B cell (primary cell): ENCODE measurements at regions not wholly inside any gene's neighbourhood (a gene's known extent, or its start where the extent isn't known, plus 50 kb on each side); places are given as distances from the start of the nearest gene placed in this dataset.

Source experiments
- ATAC-seq: fragments of 200-7000 bp; cut with Tn5 transposase; one replicate; pipeline ENCODE4 v1.10.0; 2021; ENCODE audit warnings: low read depth, mild to moderate bottlenecking, moderate number of reproducible peaks, moderate library complexity
- CTCF ChIA-PET: fragments of 350-600 bp; sonication (Branson Sonifier 250); formaldehyde crosslinking; loops from one replicate; lab custom pipeline; 2021; ENCODE audit warnings: antibody characterized with exemption, inconsistent platforms; lab: Charles Lee
- POLR2A ChIA-PET: fragments of 350-600 bp; sonication (Branson Sonifier 250); formaldehyde crosslinking; loops from one replicate; lab custom pipeline; 2021; ENCODE audit warnings: antibody characterized with exemption; lab: Charles Lee
- DNase-seq: peaks from one replicate; pipeline ENCODE4 v3.0.0; 2013
- H2AFZ ChIP-seq: 2 replicates; pipeline ENCODE4 v1.6.1; 2012; ENCODE audit warnings: mild to moderate bottlenecking, low read depth, low read length; ENCODE audit not compliant: insufficient read depth, poor library complexity, severe bottlenecking
- H3K27ac ChIP-seq, 2 donors: 1 replicate in 1 of 2; 2 replicates in 1 of 2; pipeline ENCODE4 v1.5.1; 2012 to 2013; ENCODE audit warnings: low read length in 2 of 2, mild to moderate bottlenecking in 2 of 2, moderate library complexity in 1 of 2
- H3K27me3 ChIP-seq, 4 experiments: fragments of 200-600 bp in 1 of 4; sonication (generic) in 1 of 4; replicated peaks in 1 of 4; 1 replicate in 2 of 4; 2 replicates in 2 of 4; pipeline versions ENCODE4 v1.6.1 to v1.7.0; 2013 to 2016; ENCODE audit warnings: low read length in 3 of 4, mild to moderate bottlenecking in 2 of 4, mixed read lengths in 1 of 4, moderate library complexity in 1 of 4; ENCODE audit not compliant: insufficient read depth in 4 of 4, control insufficient read depth in 3 of 4; ENCODE audit errors: control extremely low read depth in 1 of 4
- H3K36me3 ChIP-seq, 2 experiments: replicated peaks in 1 of 2; 1 replicate in 1 of 2; 2 replicates in 1 of 2; pipeline versions ENCODE4 v1.6.1 to v1.7.1; 2013; ENCODE audit warnings: low read length in 1 of 2; ENCODE audit not compliant: insufficient read depth in 2 of 2, control insufficient read depth in 1 of 2; ENCODE audit errors: control extremely low read depth in 1 of 2, extremely low read depth in 1 of 2
- H3K4me1 ChIP-seq, 2 donors: fragments of 200-600 bp in 1 of 2; sonication (generic) in 1 of 2; 1 replicate in 1 of 2; 2 replicates in 1 of 2; pipeline versions ENCODE4 v1.5.1 to v1.6.1; 2013 to 2017; ENCODE audit warnings: low read length in 2 of 2; ENCODE audit not compliant: control insufficient read depth in 2 of 2, insufficient read depth in 2 of 2
- H3K4me2 ChIP-seq: replicated peaks from 2 replicates; pipeline ENCODE3; 2012; ENCODE audit warnings: mild to moderate bottlenecking, low read depth, low read length; ENCODE audit not compliant: poor library complexity, severe bottlenecking
- H3K4me3 ChIP-seq, 5 experiments: fragments of 200-600 bp in 1 of 5; sonication (generic) in 1 of 5; 1 replicate in 3 of 5; 2 replicates in 2 of 5; pipeline versions ENCODE4 v1.5.1 to v1.7.0; 2011 to 2016; ENCODE audit warnings: low read length in 4 of 5, mild to moderate bottlenecking in 4 of 5, low read depth in 2 of 5, control low read depth in 1 of 5, moderate library complexity in 1 of 5; ENCODE audit not compliant: insufficient read depth in 1 of 5; ENCODE audit errors: control extremely low read depth in 1 of 5, extremely low read depth in 1 of 5
- H3K79me2 ChIP-seq: fragments of 200-600 bp; sonication (generic); one replicate; pipeline ENCODE4 v1.6.0; 2016; ENCODE audit warnings: low read length; ENCODE audit not compliant: control insufficient read depth, insufficient read depth
- H3K9ac ChIP-seq: fragments of 200-600 bp; sonication (generic); 2 replicates; pipeline ENCODE4 v1.6.1; 2017; ENCODE audit warnings: mild to moderate bottlenecking, low read length, moderate library complexity
- H3K9me3 ChIP-seq, 3 donors: one replicate each; pipeline versions ENCODE4 v1.6.1 to v1.7.1; 2013; ENCODE audit warnings: low read length in 2 of 3; ENCODE audit not compliant: control insufficient read depth in 2 of 3, insufficient read depth in 1 of 3; ENCODE audit errors: control extremely low read depth in 1 of 3
- H4K20me1 ChIP-seq: 2 replicates; pipeline ENCODE4 v1.6.0; 2012; ENCODE audit warnings: mild to moderate bottlenecking, low read length; ENCODE audit not compliant: insufficient read depth, control insufficient read depth, poor library complexity, severe bottlenecking
- H3K27ac Mint-ChIP-seq: one replicate; pipeline ENCODE4 v1.8.0; 2021; ENCODE audit warnings: mixed read lengths
- H3K27me3 Mint-ChIP-seq: one replicate; pipeline ENCODE4 v1.8.0; 2021; ENCODE audit warnings: mixed read lengths
- H3K4me1 Mint-ChIP-seq: one replicate; pipeline ENCODE4 v1.8.0; 2021; ENCODE audit warnings: mixed read lengths
- H3K4me3 Mint-ChIP-seq: one replicate; pipeline ENCODE4 v1.8.0; 2021; ENCODE audit warnings: mixed read lengths
- H3K9me3 Mint-ChIP-seq: one replicate; pipeline ENCODE4 v1.8.0; 2022; ENCODE audit warnings: mixed read lengths; ENCODE audit not compliant: insufficient read depth
- EZH2 ChIP-seq: IDR thresholded peaks from 2 replicates; pipeline ENCODE4 v1.6.1; 2012; ENCODE audit warnings: borderline replicate concordance, low read depth, mild to moderate bottlenecking, moderate library complexity, low read length; ENCODE audit not compliant: insufficient read depth, poor library complexity, severe bottlenecking
- whole genome bisulfite sequencing: methylation state at CpG from one replicate; pipeline ENCODE4 v1.1.5; 2013; ENCODE audit warnings: missing lambda C conversion rate; ENCODE audit not compliant: insufficient coverage; 5-methylcytosine and 5-hydroxymethylcytosine counted together
- intact Hi-C: fragments of 100-400 bp; cut with micrococcal nuclease; formaldehyde crosslinking; loops from one replicate; pipeline ENCODE4 v1.10.0; 2022
- TF ChIP-seq, protein P1 (sequence below): fragments of 200-600 bp; IDR thresholded peaks from one replicate; pipeline ENCODE4 v1.8.0; 2022; ENCODE audit warnings: antibody characterized with exemption, mild to moderate bottlenecking

DNA sequence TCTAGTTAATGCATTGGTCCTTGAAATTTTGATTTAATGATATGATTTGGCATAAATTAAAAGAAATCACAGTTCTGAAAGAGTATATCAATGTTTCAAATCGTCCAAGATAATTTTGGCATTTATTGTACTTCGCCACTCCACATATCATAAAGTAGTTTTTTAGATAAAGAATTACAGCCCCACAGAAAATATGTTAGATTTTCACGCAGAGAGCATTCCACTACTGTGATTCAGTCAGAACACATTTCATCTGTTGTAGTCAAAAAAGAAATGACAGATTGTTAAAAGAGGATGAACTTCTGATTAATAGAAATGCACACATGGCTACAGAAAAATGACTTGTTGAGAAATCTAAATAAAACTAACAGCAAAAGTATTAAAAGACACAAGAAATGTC is 1063.5 kb upstream of the LRRN3 start:
- H3K4me3 ChIP-seq = no peak overlapping the region
- H2AFZ ChIP-seq = no peak overlapping the region
- no peak overlapping the region for H3K27ac ChIP-seq
- ATAC-seq (no peak), DNase-seq (no peak)
- no peaks in the 10 kb centered on the region for H3K27me3 Mint-ChIP-seq
- WGBS = no CpG with 5 or more reads among the region's 3 CpGs
- no peaks in the 10 kb centered on the region for H3K4me1 ChIP-seq
- no peak overlapping the region for H3K27ac Mint-ChIP-seq
- POLR2A ChIA-PET = no interaction called here
- H3K27me3 ChIP-seq = no peaks in the 10 kb centered on the region
- no peaks in the 10 kb centered on the region for H3K4me1 Mint-ChIP-seq
- no peaks in the 10 kb centered on the region for H3K36me3 ChIP-seq
- TF ChIP-seq, protein P1, sequence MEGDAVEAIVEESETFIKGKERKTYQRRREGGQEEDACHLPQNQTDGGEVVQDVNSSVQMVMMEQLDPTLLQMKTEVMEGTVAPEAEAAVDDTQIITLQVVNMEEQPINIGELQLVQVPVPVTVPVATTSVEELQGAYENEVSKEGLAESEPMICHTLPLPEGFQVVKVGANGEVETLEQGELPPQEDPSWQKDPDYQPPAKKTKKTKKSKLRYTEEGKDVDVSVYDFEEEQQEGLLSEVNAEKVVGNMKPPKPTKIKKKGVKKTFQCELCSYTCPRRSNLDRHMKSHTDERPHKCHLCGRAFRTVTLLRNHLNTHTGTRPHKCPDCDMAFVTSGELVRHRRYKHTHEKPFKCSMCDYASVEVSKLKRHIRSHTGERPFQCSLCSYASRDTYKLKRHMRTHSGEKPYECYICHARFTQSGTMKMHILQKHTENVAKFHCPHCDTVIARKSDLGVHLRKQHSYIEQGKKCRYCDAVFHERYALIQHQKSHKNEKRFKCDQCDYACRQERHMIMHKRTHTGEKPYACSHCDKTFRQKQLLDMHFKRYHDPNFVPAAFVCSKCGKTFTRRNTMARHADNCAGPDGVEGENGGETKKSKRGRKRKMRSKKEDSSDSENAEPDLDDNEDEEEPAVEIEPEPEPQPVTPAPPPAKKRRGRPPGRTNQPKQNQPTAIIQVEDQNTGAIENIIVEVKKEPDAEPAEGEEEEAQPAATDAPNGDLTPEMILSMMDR = no peak
- no peak for TF ChIP-seq EZH2
- H3K4me2 ChIP-seq = no peak overlapping the region
- H3K4me3 Mint-ChIP-seq = no peak overlapping the region
- no peaks in the 10 kb centered on the region for H3K79me2 ChIP-seq
- CTCF ChIA-PET = no interaction called here
- intact Hi-C loops = no loop called here
- H3K9me3 ChIP-seq = no peaks in the 10 kb centered on the region
- H3K9ac ChIP-seq = no peak overlapping the region
- H4K20me1 ChIP-seq = no peaks in the 10 kb centered on the region
- H3K9me3 Mint-ChIP-seq = no peaks in the 10 kb centered on the region

DNA sequence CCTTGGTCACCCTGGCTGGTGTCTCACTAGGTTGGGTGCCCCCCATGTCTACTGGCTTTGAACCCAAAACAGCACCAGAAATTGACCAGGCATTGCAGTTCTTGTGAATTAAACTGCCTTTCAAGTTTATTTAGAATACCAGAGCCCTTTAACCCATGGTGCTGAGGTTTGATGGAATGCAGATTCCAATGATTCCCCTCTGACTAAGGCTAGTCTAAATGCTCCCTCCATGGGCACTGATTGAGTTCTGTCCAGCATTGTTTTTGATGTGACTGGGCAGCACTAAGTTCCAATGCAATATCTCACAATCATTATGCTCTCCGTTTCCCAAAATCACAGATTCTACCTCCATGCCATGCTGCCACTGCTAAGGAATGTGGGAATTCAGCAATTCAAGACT is 1047.4 kb upstream of the LRRN3 start:
- ATAC-seq (no peak), DNase-seq (no peak)
- Histone ChIP-seq H3K4me2 (no peak overlapping the region), H3K79me2 (no peaks in the 10 kb centered on the region), H4K20me1 (no peaks in the 10 kb centered on the region), H3K27ac (no peak overlapping the region), H3K9me3 (no peaks in the 10 kb centered on the region), H3K4me1 (no peaks in the 10 kb centered on the region), H2AFZ (no peak overlapping the region), H3K36me3 (no peaks in the 10 kb centered on the region), H3K4me3 (no peak overlapping the region), H3K9ac (no peak overlapping the region), H3K27me3 (no peaks in the 10 kb centered on the region)
- ChIA-PET POLR2A (no interaction called here), CTCF (no interaction called here)
- no peaks in the 10 kb centered on the region for H3K9me3 Mint-ChIP-seq
- no peak overlapping the region for H3K4me3 Mint-ChIP-seq
- H3K27me3 Mint-ChIP-seq = no peaks in the 10 kb centered on the region
- TF ChIP-seq, protein P1 = no peak
- TF ChIP-seq EZH2 = no peak
- no CpG with 5 or more reads among the region's 1 CpG for WGBS
- no peak overlapping the region for H3K27ac Mint-ChIP-seq
- H3K4me1 Mint-ChIP-seq = no peaks in the 10 kb centered on the region
- intact Hi-C loops = no loop called here
